OCI-M2 (cell line): ENCODE measurements at regions not wholly inside any gene's neighbourhood (a gene's known extent, or its start where the extent isn't known, plus 50 kb on each side); places are given as distances from the start of the nearest gene placed in this dataset.

Experiments used
- DNase-seq: peaks from one replicate; lab custom pipeline; 2025; ENCODE audit not compliant: unreplicated experiment; lab: John Stamatoyannopoulos, UW

DNA sequence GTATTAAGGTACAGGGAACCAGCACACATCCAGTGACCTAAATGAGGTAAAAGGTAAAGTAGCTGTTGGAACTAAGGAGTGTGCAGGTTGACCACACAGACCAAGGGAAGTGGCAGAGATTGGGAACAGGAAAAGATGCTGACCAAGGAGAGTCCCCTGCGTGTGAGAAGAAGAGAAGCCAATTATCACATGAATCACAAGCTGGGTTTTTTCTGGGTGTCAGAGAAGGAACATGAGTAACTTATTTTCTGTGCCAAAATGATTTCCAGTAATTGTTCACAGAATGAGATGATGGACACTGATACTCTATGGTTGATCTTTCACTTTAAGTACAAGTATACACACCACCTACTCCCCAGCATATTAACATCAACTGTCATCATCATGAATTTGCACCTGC lies 130.7 kb upstream of the ACO1 start:
- no peak for DNase-seq

DNA sequence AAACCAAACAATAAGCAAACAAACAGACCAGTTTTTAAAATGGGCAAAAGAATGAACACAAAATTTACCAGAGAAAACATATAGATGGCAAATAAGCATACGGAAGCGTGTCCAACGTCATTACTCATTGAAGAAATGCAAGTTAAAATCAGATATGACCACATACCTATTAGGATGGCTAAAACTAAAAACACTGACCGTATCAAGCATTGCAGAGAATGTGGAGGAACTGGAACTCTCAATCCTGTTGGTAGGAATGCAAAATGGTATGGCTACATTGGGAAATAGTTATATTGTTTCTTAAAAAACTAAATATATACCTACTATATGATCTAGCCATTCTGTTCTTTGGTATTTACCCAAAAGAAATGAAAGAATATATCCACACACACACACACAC lies 129.4 kb upstream of the ACO1 start:
- no peak for DNase-seq

DNA sequence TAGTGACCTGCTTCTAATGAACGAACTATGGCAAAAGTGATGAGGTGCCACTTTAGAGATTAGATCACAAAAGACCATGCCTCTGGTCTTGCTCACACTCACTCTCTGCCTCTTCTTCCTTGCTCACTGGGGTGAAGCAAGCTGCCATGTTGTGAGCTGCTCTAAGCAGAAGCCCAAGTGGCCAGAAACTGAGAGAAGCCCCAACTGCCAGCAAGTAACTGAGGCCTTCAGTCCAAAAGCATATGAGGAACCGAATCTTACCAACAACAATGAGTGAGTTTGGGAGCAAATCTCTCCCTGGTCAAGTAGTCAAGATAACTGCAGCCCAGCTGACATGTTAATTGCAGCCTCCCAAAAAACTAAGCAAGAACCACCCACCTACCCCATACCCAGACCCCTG lies 126.0 kb upstream of the ACO1 start:
- DNase-seq, result no peak

- DNase-seq, result no peak
Observed at GRCh38 chr9:32260151-32260862, 124.1 kb upstream of the ACO1 start.

DNA sequence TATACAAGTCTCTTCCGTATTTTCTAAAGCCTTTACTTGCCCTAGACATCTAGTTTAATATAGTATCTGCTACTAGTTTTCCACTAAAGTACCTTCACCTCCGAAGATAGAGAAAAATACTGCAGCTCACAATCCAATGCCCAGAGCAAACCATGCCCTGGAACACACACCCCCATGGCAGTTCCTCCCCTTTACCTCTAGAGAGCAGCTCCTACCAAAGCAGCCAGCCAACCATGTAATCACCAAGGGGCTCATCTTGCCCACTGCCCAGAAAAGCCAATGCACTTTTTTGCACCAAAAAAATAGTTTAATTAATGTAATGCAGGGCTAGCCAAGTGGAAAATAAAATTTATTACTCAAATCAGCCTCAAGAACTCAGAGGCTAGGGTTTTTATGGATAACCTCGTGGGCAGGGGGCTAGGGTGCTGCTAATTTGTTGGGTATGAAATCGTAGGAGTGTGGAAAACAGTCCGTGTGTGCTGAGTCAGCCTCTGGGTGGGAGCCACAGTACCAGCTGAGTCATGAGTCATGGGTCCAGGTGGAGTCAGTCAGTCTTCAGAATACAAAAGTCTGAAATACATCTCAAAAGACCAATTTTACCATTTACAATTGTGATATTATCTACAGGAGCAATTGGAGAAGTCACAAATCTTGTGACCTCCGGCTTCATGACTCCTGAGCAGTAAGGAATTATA lies 120.1 kb upstream of the ACO1 start:
- no peak for DNase-seq

DNA sequence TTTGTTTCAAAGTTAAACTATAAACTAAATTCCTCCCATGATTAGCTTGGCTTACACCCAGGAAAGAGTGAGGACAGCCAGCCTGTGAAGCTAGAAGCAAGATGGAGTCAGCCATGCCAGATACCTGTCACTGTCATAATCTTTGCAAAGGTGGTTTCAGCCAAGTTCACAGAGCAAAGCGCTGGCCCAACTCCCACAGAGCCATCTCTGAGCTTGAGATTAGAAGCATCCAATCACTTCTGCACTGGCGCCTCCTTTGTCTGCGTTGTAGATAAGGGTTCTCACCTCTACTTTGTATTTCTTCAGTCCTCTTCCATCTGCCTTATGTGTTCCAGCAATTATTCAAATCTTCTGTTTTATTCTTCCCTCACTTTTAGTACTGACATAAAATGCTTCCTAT lies 119.4 kb upstream of the ACO1 start:
- no peak for DNase-seq

DNA sequence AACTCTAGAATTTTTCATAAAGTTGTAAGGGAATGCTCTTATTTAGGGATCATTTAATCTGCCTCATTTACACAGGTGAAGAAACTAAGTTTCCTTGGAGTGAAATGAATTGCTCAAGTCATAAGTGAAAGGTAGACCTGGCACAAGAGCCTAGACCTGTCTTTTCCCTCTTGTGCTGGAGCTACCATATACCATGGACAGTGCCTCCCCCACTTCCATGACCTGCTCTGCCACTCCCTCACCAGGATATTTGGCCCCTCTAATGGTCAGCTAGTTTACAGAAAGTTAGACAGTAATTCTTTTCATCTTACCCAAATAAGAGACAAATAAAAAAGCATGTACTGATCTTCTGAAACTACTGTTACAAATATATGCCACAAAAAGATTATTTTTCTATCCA lies 105.5 kb upstream of the ACO1 start:
- no peak for DNase-seq

GRCh38 chr9:32289756-32290155 lies 94.7 kb upstream of the ACO1 start:
- no peak for DNase-seq

GRCh38 chr9:32291370-32291769 lies 93.1 kb upstream of the ACO1 start:
- DNase-seq, result no peak

DNA sequence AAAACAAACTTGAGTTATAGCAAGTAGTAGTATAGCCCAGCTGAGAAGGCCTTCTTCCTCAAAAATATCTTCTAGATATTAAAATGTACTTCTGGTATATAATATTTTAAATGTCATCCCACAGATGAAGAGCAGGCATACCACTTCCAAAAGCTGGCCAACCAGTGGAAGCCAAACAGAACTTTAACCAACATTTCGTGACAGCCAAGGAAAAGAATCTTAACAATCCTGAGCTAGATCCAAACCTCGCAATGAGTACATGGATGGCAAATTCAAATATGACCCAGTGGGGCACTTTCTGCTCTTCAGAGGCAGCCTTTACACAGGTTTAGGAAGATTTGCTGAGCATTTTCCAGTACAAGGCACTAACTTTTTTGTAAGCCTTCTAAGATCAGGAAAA lies 91.8 kb upstream of the ACO1 start:
- no peak for DNase-seq

DNA sequence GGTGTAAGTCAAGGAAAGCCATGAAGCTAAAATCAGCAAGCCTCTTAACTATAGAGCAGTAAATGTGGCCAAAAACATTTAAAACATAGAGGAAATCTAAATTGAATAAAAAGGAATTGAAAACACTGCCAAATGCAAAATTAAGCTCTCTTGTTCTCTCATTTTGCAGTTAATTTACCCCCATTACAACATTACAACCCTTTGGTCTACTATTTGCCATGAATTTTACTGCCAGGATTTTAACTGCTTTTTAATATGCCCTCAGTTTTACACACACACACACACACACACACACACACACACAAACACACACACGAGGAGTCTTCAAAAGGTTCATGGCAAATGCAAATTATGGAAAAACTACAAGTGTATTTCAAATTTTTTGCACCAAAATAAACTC lies 91.4 kb upstream of the ACO1 start:
- DNase-seq, result no peak

DNA sequence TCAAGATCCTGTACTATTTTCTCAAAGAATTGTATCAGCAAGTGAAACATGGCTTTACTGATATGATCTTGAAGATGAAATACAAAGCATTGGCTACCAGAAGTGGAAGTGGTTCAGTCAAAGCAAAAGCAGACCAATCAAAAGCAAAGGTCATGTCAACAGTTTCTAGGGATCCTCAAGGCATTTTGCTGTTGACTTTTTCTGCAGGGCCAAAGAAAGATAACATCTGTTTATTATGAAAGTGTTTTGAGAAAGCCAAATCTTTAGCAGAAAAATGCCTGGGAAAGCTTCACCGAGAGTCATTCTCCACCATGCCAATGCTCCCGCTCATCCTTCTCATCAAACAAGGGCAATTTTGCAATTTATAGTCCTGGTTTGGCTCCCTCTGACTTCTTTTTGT lies 90.3 kb upstream of the ACO1 start:
- no peak for DNase-seq

- no peak for DNase-seq
Observed at GRCh38 chr9:32300373-32300772, 84.1 kb upstream of the ACO1 start.

GRCh38 chr9:32304495-32304894 lies 79.9 kb upstream of the ACO1 start:
- no peak for DNase-seq

- no peak for DNase-seq
Observed at GRCh38 chr9:32306006-32306405, 78.4 kb upstream of the ACO1 start.

DNA sequence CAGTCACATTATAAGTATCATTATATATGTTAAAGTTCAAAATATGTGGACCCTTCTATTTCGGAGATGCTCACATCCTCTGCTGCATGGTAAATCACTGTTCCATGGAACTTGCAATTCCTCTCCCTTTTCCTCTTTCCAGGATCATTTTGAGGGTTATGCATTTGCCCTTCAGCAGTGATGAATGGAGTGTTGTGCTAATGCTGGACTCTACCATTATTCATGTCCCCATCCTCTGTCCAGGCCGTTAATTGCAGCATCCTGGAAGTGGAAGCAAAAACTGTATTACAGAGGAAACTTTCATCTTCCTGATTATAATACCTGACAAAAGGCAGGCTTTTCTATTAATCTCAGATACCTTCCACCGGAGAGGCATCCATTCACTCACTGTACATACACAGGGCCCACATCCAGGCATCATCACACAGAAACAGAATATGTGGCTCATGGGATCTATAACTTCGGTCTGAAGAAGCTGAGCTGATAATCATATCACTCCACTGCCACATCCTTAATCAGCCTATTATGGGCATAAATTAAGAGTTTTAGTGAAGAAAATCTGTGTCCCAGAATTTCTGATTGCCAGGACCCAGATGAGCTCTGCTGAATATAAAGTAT lies 65.0 kb upstream of the ACO1 start:
- DNase-seq, result no peak

- DNase-seq, result no peak
Observed at GRCh38 chr9:32322622-32323021, 61.8 kb upstream of the ACO1 start.

DNA sequence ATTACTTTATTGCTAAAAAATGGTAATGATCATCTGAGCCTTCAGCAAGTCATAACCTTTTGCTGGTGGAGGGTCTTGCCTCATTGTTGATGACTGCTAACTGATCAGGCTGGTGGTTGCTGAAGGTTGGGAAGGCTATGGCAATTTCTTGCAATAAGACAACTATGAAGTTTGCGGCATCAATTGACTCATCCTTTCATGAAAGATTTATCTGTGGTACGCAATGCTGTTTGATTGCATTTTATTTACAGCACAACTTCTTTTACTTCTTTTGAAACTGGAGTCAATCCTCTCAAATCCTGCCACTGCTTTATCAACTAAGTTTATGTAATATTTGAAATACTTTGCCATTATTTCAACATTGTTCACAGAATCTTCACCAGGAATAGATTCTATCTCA lies 58.3 kb upstream of the ACO1 start:
- DNase-seq, result no peak

DNA sequence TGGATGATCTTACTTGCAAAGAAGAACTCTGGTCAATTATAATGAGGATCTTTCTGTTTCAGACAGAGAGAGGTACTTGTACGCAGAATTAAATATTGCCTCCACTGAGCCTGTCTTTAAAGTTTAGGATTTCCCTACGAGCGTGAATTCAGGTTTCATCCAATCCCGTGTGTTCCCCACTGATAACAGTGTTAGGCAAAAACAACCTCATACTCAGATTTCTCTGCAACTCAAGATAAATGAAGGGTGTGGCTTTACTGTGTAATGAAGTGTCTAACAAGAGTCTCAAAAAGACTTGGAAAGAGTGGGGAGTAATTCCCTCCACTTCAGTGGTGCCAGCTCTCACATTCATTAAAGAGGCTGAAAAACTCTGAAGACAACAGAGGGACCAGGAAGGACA lies 53.2 kb upstream of the ACO1 start:
- DNase-seq, result no peak

GRCh38 chr9:32334112-32334511 lies 50.3 kb upstream of the ACO1 start:
- no peak for DNase-seq
